ENCODE measurements at regions not wholly inside any gene's neighbourhood (a gene's known extent, or its start where the extent isn't known, plus 50 kb on each side); places are given as distances from the start of the nearest gene placed in this dataset.

GRCh38 chr3:102181175-102181920, 253.5 kb upstream of the ZPLD1 start:
- ChIA-PET CTCF (ENCODE audit: low intra/inter-chr PET ratio, low total read pairs) (no interaction called here), POLR2A (no interaction called here)
- no peak overlapping the region for H2AFZ ChIP-seq (ENCODE audit: low read length)
- H4K20me1 ChIP-seq (ENCODE audit: insufficient read depth, low read length): no peaks in the 10 kb centered on the region
- H3K9me3 ChIP-seq (ENCODE audit: low read length): no peaks in the 10 kb centered on the region
- peaks cover 7% of the 10 kb centered on the region for H3K4me1 ChIP-seq (ENCODE audit: insufficient read depth, low read length)
- FAIRE-seq (no peak), ATAC-seq (no peak), DNase-seq (ENCODE audit: low spot score) (no peak)
- WGBS (ENCODE audit: low lambda C conversion rate): 35% methylated on average over 4 of the region's 4 CpGs
- H3K4me2 ChIP-seq (ENCODE audit: low read depth, low read length): no peak overlapping the region
- H3K27ac ChIP-seq (ENCODE audit: extremely low read length, insufficient read depth, low read length): no peak overlapping the region
- no peak overlapping the region for H3K9ac ChIP-seq (ENCODE audit: insufficient read depth, low read depth, low read length)
- no peak overlapping the region for H3K4me3 ChIP-seq (replicated peaks in 1 of 3; ENCODE audit: insufficient read depth in 1 of 3, low read depth in 2 of 3, low read length in 3 of 3)
- H3K79me2 ChIP-seq (ENCODE audit: insufficient read depth, low read length): no peaks in the 10 kb centered on the region
- no peak for TF ChIP-seq ARNT2 (CRISPR knock-in tag; IDR thresholded peaks at IDR 0.05; ENCODE audit: low read depth)
- no peak for TF ChIP-seq ZNF577 (CRISPR knock-in tag; IDR thresholded peaks at IDR 0.05; ENCODE audit: borderline replicate concordance, low read depth)
- no peak for TF ChIP-seq HOXA7 (CRISPR knock-in tag; IDR thresholded peaks at IDR 0.05)
- no peak for TF ChIP-seq FOXK1 (CRISPR knock-in tag; IDR thresholded peaks at IDR 0.05; ENCODE audit: borderline replicate concordance, low read depth)
- no peak for TF ChIP-seq NR2C2 (CRISPR knock-in tag; IDR thresholded peaks at IDR 0.05; ENCODE audit: borderline replicate concordance)
- TF ChIP-seq ZNF572 (CRISPR knock-in tag; IDR thresholded peaks at IDR 0.05): no peak
- TF ChIP-seq MLLT10 (CRISPR knock-in tag; IDR thresholded peaks at IDR 0.05): no peak
- TF ChIP-seq ZNF317 (CRISPR knock-in tag; IDR thresholded peaks at IDR 0.05): no peak
- TF ChIP-seq ZNF841 (CRISPR knock-in tag; IDR thresholded peaks at IDR 0.05; ENCODE audit: borderline replicate concordance): no peak
- TF ChIP-seq NR2F6 (IDR thresholded peaks at IDR 0.05): no peak
- TF ChIP-seq NR2F6 (CRISPR knock-in tag; IDR thresholded peaks at IDR 0.05): no peak
- no peak for TF ChIP-seq POLR2A (IDR thresholded peaks at IDR 0.05; ENCODE audit: insufficient read depth in 1 of 2, low read depth in 2 of 2, low read length in 2 of 2)
- no peak for TF ChIP-seq ZNF251 (CRISPR knock-in tag; IDR thresholded peaks at IDR 0.05)
- in situ Hi-C loops (cut with HindIII; ENCODE audit: extremely low pct_ligation_motif_present, low pct_unique_long_range_greater_than_20kb): no loop called here
- no peaks in the 10 kb centered on the region for H3K36me3 ChIP-seq (replicated peaks in 1 of 2; ENCODE audit: control insufficient read depth in 1 of 2, insufficient read depth in 2 of 2, low read length in 2 of 2)
- BruUV-seq (replicated peaks): no TSS peak
- intact Hi-C loops (cut with micrococcal nuclease; ENCODE audit: unreplicated experiment): no loop called here
- H3K27me3 ChIP-seq (ENCODE audit: control insufficient read depth in 1 of 2, insufficient read depth in 2 of 2, low read length in 2 of 2): no peaks in the 10 kb centered on the region
